HepG2 (cell line): ENCODE measurements at regions not wholly inside any gene's neighbourhood (a gene's known extent, or its start where the extent isn't known, plus 50 kb on each side); places are given as distances from the start of the nearest gene placed in this dataset.

Source experiments
- ATAC-seq: fragments of 200-7000 bp; cut with Tn5 transposase; 3 replicates; pipeline ENCODE4 v1.9.1; 2020; ENCODE audit warnings: mild to moderate bottlenecking, moderate library complexity
- BruUV-seq: library from RNA; stranded (reverse); fragments of 400-500 nt; replicated peaks from 2 replicates; lab custom pipeline; 2021; lab: Mats Ljungman, UMichigan
- CTCF ChIA-PET: fragments of 300-600 bp; formaldehyde crosslinking; extraction: SDS; loops from one replicate; lab custom pipeline; 2021; ENCODE audit warnings: low total read pairs, inconsistent platforms, low intra/inter-chr PET ratio; lab: Yijun Ruan, JAX
- POLR2A ChIA-PET: fragments of 350-600 bp; sonication (Branson Sonifier 250); formaldehyde crosslinking; loops from one replicate; lab custom pipeline; 2020; ENCODE audit warnings: antibody characterized with exemption, inconsistent platforms; lab: Yijun Ruan, JAX
- DNase-seq: peaks from one replicate; pipeline ENCODE4 v3.0.0-alpha.2; 2015; ENCODE audit warnings: low spot score
- FAIRE-seq: peaks from 3 replicates; lab custom pipeline; 2011; peaks lifted over from hg19 to GRCh38; lab: Jason Lieb, UNC
- H2AFZ ChIP-seq: one replicate; pipeline ENCODE4 v1.6.1; 2011; ENCODE audit warnings: low read length, inconsistent platforms
- H3K27ac ChIP-seq: fragments of 300-600 bp; 3 replicates; pipeline ENCODE4 v1.8.0; 2011; ENCODE audit warnings: mixed run types, mild to moderate bottlenecking, mixed read lengths, low read length, inconsistent platforms; ENCODE audit not compliant: insufficient read depth; ENCODE audit errors: extremely low read length
- H3K27me3 ChIP-seq, 2 experiments: fragments of 200-600 bp in 1 of 2; 2 replicates in 1 of 2; 3 replicates in 1 of 2; pipeline versions ENCODE4 v1.6.0 to v1.8.0; 2011; ENCODE audit warnings: low read length in 2 of 2, mild to moderate bottlenecking in 2 of 2, moderate library complexity in 2 of 2, inconsistent platforms in 1 of 2; ENCODE audit not compliant: insufficient read depth in 2 of 2, control insufficient read depth in 1 of 2
- H3K36me3 ChIP-seq, 2 experiments: fragments of 200-600 bp in 1 of 2; replicated peaks in 1 of 2; 2 replicates in 1 of 2; 3 replicates in 1 of 2; pipeline versions ENCODE4 v1.5.1 to v1.8.0; 2011; ENCODE audit warnings: low read length in 2 of 2, inconsistent platforms in 1 of 2; ENCODE audit not compliant: insufficient read depth in 2 of 2, control insufficient read depth in 1 of 2
- H3K4me1 ChIP-seq: 2 replicates; pipeline ENCODE4 v1.5.1; 2012; ENCODE audit warnings: low read length, inconsistent platforms; ENCODE audit not compliant: insufficient read depth
- H3K4me2 ChIP-seq: 2 replicates; pipeline ENCODE4 v1.6.0; 2011; ENCODE audit warnings: low read depth, low read length, inconsistent platforms
- H3K4me3 ChIP-seq, 3 experiments: fragments of 200-600 bp in 1 of 3; sonication (generic), shearing (Covaris generic) in 1 of 3; replicated peaks in 1 of 3; 2 replicates each; pipeline ENCODE4 v1.5.1; 2011 to 2016; ENCODE audit warnings: low read length in 3 of 3, inconsistent platforms in 2 of 3, low read depth in 2 of 3, mild to moderate bottlenecking in 2 of 3, control low read depth in 1 of 3, mixed read lengths in 1 of 3; ENCODE audit not compliant: insufficient read depth in 1 of 3
- H3K79me2 ChIP-seq: one replicate; pipeline ENCODE4 v1.6.1; 2011; ENCODE audit warnings: low read length, inconsistent platforms; ENCODE audit not compliant: insufficient read depth
- H3K9ac ChIP-seq: 2 replicates; pipeline ENCODE4 v1.6.0; 2011; ENCODE audit warnings: mild to moderate bottlenecking, low read depth, low read length, inconsistent platforms; ENCODE audit not compliant: insufficient read depth
- H3K9me3 ChIP-seq: 2 replicates; pipeline ENCODE4 v1.5.1; 2012; ENCODE audit warnings: mild to moderate bottlenecking, low read length
- H4K20me1 ChIP-seq: 2 replicates; pipeline ENCODE4 v1.6.0; 2011; ENCODE audit warnings: inconsistent platforms, mild to moderate bottlenecking, low read length, moderate library complexity; ENCODE audit not compliant: insufficient read depth
- CENPBD1 ChIP-seq: sonication (generic); formaldehyde crosslinking; IDR thresholded peaks from 2 replicates; pipeline ENCODE4 v1.8.0; 2022; ENCODE audit warnings: missing genetic modification reagents, low read depth, mild to moderate bottlenecking, borderline replicate concordance
- PRDM4 ChIP-seq: sonication (generic); formaldehyde crosslinking; IDR thresholded peaks from 2 replicates; pipeline ENCODE4 v1.9.0; 2021; ENCODE audit warnings: missing genetic modification reagents, borderline replicate concordance
- SNRNP70 ChIP-seq: fragments of 200-400 bp; formaldehyde crosslinking; IDR thresholded peaks from 2 replicates; pipeline ENCODE4 v1.6.1; 2017; ENCODE audit warnings: mild to moderate bottlenecking, low read depth, low read length, moderate library complexity
- ZNF160 ChIP-seq: sonication (generic); formaldehyde crosslinking; IDR thresholded peaks from 2 replicates; pipeline ENCODE4 v1.8.0; 2022; ENCODE audit warnings: mild to moderate bottlenecking, inconsistent platforms, missing genetic modification reagents
- ZNF337 ChIP-seq: sonication (generic); formaldehyde crosslinking; IDR thresholded peaks from 2 replicates; pipeline ENCODE4 v1.5.1; 2020; ENCODE audit warnings: missing genetic modification reagents, low read depth, mild to moderate bottlenecking, borderline replicate concordance
- ZNF615 ChIP-seq: sonication (generic); formaldehyde crosslinking; IDR thresholded peaks from 2 replicates; pipeline ENCODE4 v1.5.0; 2020; ENCODE audit warnings: mild to moderate bottlenecking, missing genetic modification reagents, borderline replicate concordance
- WGBS: methylation state at CpG from one replicate; pipeline ENCODE4 v1.1.6; 2017; ENCODE audit warnings: low lambda C conversion rate; 5-methylcytosine and 5-hydroxymethylcytosine counted together
- in situ Hi-C: cut with HindIII; loops from 2 replicates; pipeline ENCODE4 v1.10.0; 2017; ENCODE audit warnings: low pct_unique_long_range_greater_than_20kb; ENCODE audit not compliant: extremely low pct_ligation_motif_present
- intact Hi-C: fragments of 100-400 bp; cut with micrococcal nuclease; formaldehyde crosslinking; loops from one replicate; pipeline ENCODE4 v1.10.0; 2022; ENCODE audit not compliant: unreplicated experiment

GRCh38 chr5:20353499-20353898 lies 365.5 kb upstream of the CDH18 start:
- Histone ChIP-seq H3K9ac (no peak overlapping the region), H4K20me1 (no peaks in the 10 kb centered on the region), H3K4me3 (no peak overlapping the region), H3K27me3 (no peaks in the 10 kb centered on the region), H3K36me3 (no peaks in the 10 kb centered on the region), H3K79me2 (no peaks in the 10 kb centered on the region), H2AFZ (no peak overlapping the region), H3K9me3 (no peaks in the 10 kb centered on the region), H3K4me2 (no peak overlapping the region), H3K4me1 (no peaks in the 10 kb centered on the region), H3K27ac (no peak overlapping the region)
- POLR2A ChIA-PET: no interaction called here
- TF ChIP-seq ZNF160 (CRISPR knock-in tag) (no peak), SNRNP70 (no peak), PRDM4 (no peak), ZNF615 (CRISPR knock-in tag) (no peak), ZNF337 (CRISPR knock-in tag) (no peak), CENPBD1 (CRISPR knock-in tag) (no peak)
- ATAC-seq (no peak), FAIRE-seq (no peak), DNase-seq (no peak)
- no TSS peak for BruUV-seq
- intact Hi-C loops: no loop called here
- CTCF ChIA-PET: no interaction called here
- in situ Hi-C loops: no loop called here
- under 1% methylated on average over 3 of the region's 3 CpGs for whole genome bisulfite sequencing
